Smooth muscle cell (in vitro differentiated cells): ENCODE measurements at regions not wholly inside any gene's neighbourhood (a gene's known extent, or its start where the extent isn't known, plus 50 kb on each side); places are given as distances from the start of the nearest gene placed in this dataset.

Source experiments
- DNase-seq: peaks from one replicate; lab custom pipeline; 2025; ENCODE audit not compliant: unreplicated experiment; lab: John Stamatoyannopoulos, UW
- H2AFZ ChIP-seq: fragments of 200-600 bp; sonication (generic); 2 replicates; pipeline ENCODE4 v1.6.0; 2016; ENCODE audit warnings: antibody characterized with exemption, low read depth, mild to moderate bottlenecking
- H3F3A ChIP-seq: fragments of 200-600 bp; sonication (generic); 2 replicates; pipeline ENCODE4 v1.6.0; 2017; ENCODE audit warnings: antibody characterized with exemption, low read depth
- H3K27ac ChIP-seq: fragments of 200-600 bp; sonication (generic); 2 replicates; pipeline ENCODE4 v1.5.1; 2016; ENCODE audit warnings: low read depth, mild to moderate bottlenecking
- H3K27me3 ChIP-seq: fragments of 200-600 bp; sonication (generic); 2 replicates; pipeline ENCODE4 v1.6.1; 2016; ENCODE audit warnings: low read depth, mild to moderate bottlenecking
- H3K36me3 ChIP-seq: fragments of 200-600 bp; sonication (generic); 2 replicates; pipeline ENCODE4 v1.5.1; 2016; ENCODE audit warnings: low read depth
- H3K4me1 ChIP-seq: fragments of 200-600 bp; sonication (generic); 2 replicates; pipeline ENCODE4 v1.5.1; 2016; ENCODE audit warnings: low read depth
- H3K4me2 ChIP-seq: fragments of 200-600 bp; sonication (generic); 2 replicates; pipeline ENCODE4 v1.6.0; 2016; ENCODE audit warnings: mild to moderate bottlenecking
- H3K4me3 ChIP-seq: fragments of 200-600 bp; sonication (generic); 2 replicates; pipeline ENCODE4 v1.5.1; 2016; ENCODE audit warnings: mild to moderate bottlenecking
- H3K79me2 ChIP-seq: fragments of 200-600 bp; sonication (generic); 2 replicates; pipeline ENCODE4 v1.6.0; 2016; ENCODE audit warnings: low read depth, mild to moderate bottlenecking
- H3K9ac ChIP-seq: fragments of 200-600 bp; sonication (generic); 2 replicates; pipeline ENCODE4 v1.6.0; 2016; ENCODE audit warnings: low read depth
- H3K9me3 ChIP-seq: fragments of 200-600 bp; sonication (generic); replicated peaks from 2 replicates; pipeline ENCODE4 v1.5.1; 2016; ENCODE audit warnings: low read depth
- H4K20me1 ChIP-seq: fragments of 200-600 bp; sonication (generic); 2 replicates; pipeline ENCODE4 v1.6.0; 2016; ENCODE audit warnings: low read depth
- CTCF ChIP-seq: fragments of 200-600 bp; sonication (generic); IDR thresholded peaks from 2 replicates; pipeline ENCODE4 v1.5.1; 2017; ENCODE audit warnings: borderline replicate concordance, mild to moderate bottlenecking, antibody characterized with exemption; ENCODE audit not compliant: insufficient read depth, poor library complexity, severe bottlenecking
- WGBS: methylation state at CpG from one replicate; pipeline ENCODE4 v1.1.7; 2016; ENCODE audit warnings: low lambda C conversion rate; 5-methylcytosine and 5-hydroxymethylcytosine counted together

- H3K4me2 ChIP-seq, result no peak overlapping the region
- H3K27ac ChIP-seq, result no peak overlapping the region
- H3K4me3 ChIP-seq, result no peak overlapping the region
- H3K27me3 ChIP-seq, result no peaks in the 10 kb centered on the region
- 76% methylated on average over 5 of the region's 5 CpGs for WGBS
- no peaks in the 10 kb centered on the region for H4K20me1 ChIP-seq
- H3K9ac ChIP-seq, result no peak overlapping the region
- H3F3A ChIP-seq, result no peaks in the 10 kb centered on the region
- H3K79me2 ChIP-seq, result no peaks in the 10 kb centered on the region
- no peak for TF ChIP-seq CTCF
- no peaks in the 10 kb centered on the region for H3K9me3 ChIP-seq
- no peaks in the 10 kb centered on the region for H3K4me1 ChIP-seq
- no peak for DNase-seq
- no peaks in the 10 kb centered on the region for H3K36me3 ChIP-seq
- no peak overlapping the region for H2AFZ ChIP-seq
These were observed 92.7 kb upstream of the ASAP2 start for GRCh38 chr2:9113916-9114315.

- no peaks in the 10 kb centered on the region for H4K20me1 ChIP-seq
- no peak for DNase-seq
- H3K79me2 ChIP-seq, result no peaks in the 10 kb centered on the region
- TF ChIP-seq CTCF, result no peak
- H3K27ac ChIP-seq, result no peak overlapping the region
- no peaks in the 10 kb centered on the region for H3K4me1 ChIP-seq
- no peaks in the 10 kb centered on the region for H3K9me3 ChIP-seq
- 90% methylated on average over 6 of the region's 6 CpGs for WGBS
- no peak overlapping the region for H3K4me3 ChIP-seq
- H3K9ac ChIP-seq, result no peak overlapping the region
- no peaks in the 10 kb centered on the region for H3K36me3 ChIP-seq
- H2AFZ ChIP-seq, result no peak overlapping the region
- H3K27me3 ChIP-seq, result no peaks in the 10 kb centered on the region
- peaks cover 3% of the 10 kb centered on the region for H3F3A ChIP-seq
- no peak overlapping the region for H3K4me2 ChIP-seq
These were observed 93.3 kb upstream of the ASAP2 start for GRCh38 chr2:9113262-9113661.

GRCh38 chr2:9112079-9112721, 94.4 kb upstream of the ASAP2 start:
- Histone ChIP-seq H3K9ac (no peak overlapping the region), H3F3A (peaks cover 3% of the 10 kb centered on the region), H3K36me3 (no peaks in the 10 kb centered on the region)

More at GRCh38 chr2:9112079-9112721, 94.4 kb upstream of the ASAP2 start:
- Histone ChIP-seq H4K20me1 (no peaks in the 10 kb centered on the region), H3K27me3 (no peaks in the 10 kb centered on the region), H3K79me2 (no peaks in the 10 kb centered on the region), H3K4me1 (no peaks in the 10 kb centered on the region), H2AFZ (no peak overlapping the region), H3K9me3 (no peaks in the 10 kb centered on the region), H3K27ac (peak overlapping the region; percentile 34), H3K4me3 (no peak overlapping the region), H3K4me2 (peak overlapping the region; percentile 10)
- DNase-seq, result peak; percentile 61
- WGBS, result 28% methylated on average over 23 of the region's 23 CpGs
- TF ChIP-seq CTCF, result no peak
